ENCODE measurements at regions not wholly inside any gene's neighbourhood (a gene's known extent, or its start where the extent isn't known, plus 50 kb on each side); places are given as distances from the start of the nearest gene placed in this dataset.
"Not testable (repeated sequence)": the region's sequence is repeated elsewhere in the genome, so short reads cannot be mapped to it uniquely, and the experiment has no call there.

DNA sequence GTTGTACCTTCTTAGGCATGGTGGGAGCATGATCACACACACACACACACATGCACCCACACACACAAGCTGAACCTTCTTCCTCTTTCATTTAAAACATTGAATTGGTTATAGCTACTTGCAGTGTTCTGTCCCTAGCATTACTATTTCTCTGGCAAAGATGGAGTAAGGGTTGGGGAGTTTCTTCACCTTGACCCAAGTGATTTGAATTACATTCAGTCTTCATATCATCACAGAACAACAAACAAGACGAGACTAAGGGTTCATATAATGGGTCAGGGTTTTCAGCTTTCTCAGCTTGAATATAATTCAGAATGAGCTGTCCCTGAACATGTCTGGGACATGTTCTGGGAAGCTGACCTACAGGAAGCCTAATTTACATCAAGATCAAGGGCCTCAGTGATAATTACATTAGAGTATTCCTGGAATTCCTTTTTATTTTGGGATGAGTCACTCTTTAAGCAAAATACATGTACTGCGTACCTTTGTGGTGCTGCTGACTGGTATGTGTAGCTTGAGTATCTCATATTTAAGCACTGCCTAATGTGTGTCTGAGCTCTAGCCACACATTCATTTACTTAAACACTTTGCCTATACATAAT is 213.5 kb upstream of the TMEM229A start:
- DNase-seq (ENCODE audit: low read depth), result no peak
- no peak for TF ChIP-seq CTCF (conservative IDR thresholded peaks at IDR 0.05; ENCODE audit: low read depth, low read length)
- H3K4me3 ChIP-seq (ENCODE audit: low read depth, low read length), result no peak overlapping the region

GRCh38 chr7:124244469-124244868 is 211.6 kb upstream of the TMEM229A start:
- not testable (repeated sequence) for H3K4me3 ChIP-seq (ENCODE audit: low read depth, low read length); DNase-seq (ENCODE audit: low read depth)

- no peak for TF ChIP-seq CTCF (conservative IDR thresholded peaks at IDR 0.05; ENCODE audit: low read depth, low read length)
Measured at GRCh38 chr7:124219681-124220080, 186.8 kb upstream of the TMEM229A start.

GRCh38 chr7:124208642-124209041 is 175.8 kb upstream of the TMEM229A start:
- no peak for TF ChIP-seq CTCF (conservative IDR thresholded peaks at IDR 0.05; ENCODE audit: low read depth, low read length)

More at GRCh38 chr7:124219681-124220080, 186.8 kb upstream of the TMEM229A start:
- DNase-seq (ENCODE audit: low read depth), result no peak
- no peak overlapping the region for H3K4me3 ChIP-seq (ENCODE audit: low read depth, low read length)

GRCh38 chr7:124208173-124208572 is 175.3 kb upstream of the TMEM229A start:
- H3K4me3 ChIP-seq (ENCODE audit: low read depth, low read length), result no peak overlapping the region
- no peak for DNase-seq (ENCODE audit: low read depth)
- no peak for TF ChIP-seq CTCF (conservative IDR thresholded peaks at IDR 0.05; ENCODE audit: low read depth, low read length)

More at GRCh38 chr7:124208642-124209041, 175.8 kb upstream of the TMEM229A start:
- no peak for DNase-seq (ENCODE audit: low read depth)
- H3K4me3 ChIP-seq (ENCODE audit: low read depth, low read length), result no peak overlapping the region

DNA sequence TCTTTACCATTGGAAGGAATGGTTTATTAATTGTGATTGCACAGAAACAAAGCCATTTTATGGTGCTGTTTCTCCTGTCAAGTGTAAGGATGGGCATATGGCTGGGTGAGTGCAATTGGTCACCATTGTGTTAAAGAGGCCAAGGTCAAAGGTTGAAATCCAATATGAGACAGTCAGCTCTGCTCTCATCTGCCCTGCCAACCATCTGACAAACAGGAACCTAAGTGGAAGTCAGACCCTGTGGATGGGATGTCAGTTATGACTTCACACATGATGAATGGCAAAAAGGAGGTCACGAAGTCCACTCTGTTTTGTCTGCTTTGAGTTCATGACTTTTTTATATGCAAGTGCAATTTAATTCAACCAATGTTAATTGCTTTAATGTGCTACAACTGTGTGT is 172.7 kb upstream of the TMEM229A start:
- no peak overlapping the region for H3K4me3 ChIP-seq (ENCODE audit: low read depth, low read length)
- no peak for DNase-seq (ENCODE audit: low read depth)
- no peak for TF ChIP-seq CTCF (conservative IDR thresholded peaks at IDR 0.05; ENCODE audit: low read depth, low read length)

GRCh38 chr7:124202546-124202945 is 169.7 kb upstream of the TMEM229A start:
- TF ChIP-seq CTCF (conservative IDR thresholded peaks at IDR 0.05; ENCODE audit: low read depth, low read length), result no peak
- no peak for DNase-seq (ENCODE audit: low read depth)
- H3K4me3 ChIP-seq (ENCODE audit: low read depth, low read length), result no peak overlapping the region
